DMS53 treated with DMSO at 0.1 percent for 48 hours (cell line): ENCODE measurements at regions not wholly inside any gene's neighbourhood (a gene's known extent, or its start where the extent isn't known, plus 50 kb on each side); places are given as distances from the start of the nearest gene placed in this dataset.
"Not testable (repeated sequence)": the region's sequence is repeated elsewhere in the genome, so short reads cannot be mapped to it uniquely, and the experiment has no call there.

Source experiments
- DNase-seq: peaks from one replicate; lab custom pipeline; 2025; ENCODE audit not compliant: unreplicated experiment; lab: John Stamatoyannopoulos, UW

- DNase-seq, result no peak
Observed at GRCh38 chr12:90710711-90711110, 244.3 kb downstream of the CCER1 start.

- no peak for DNase-seq
Observed at GRCh38 chr12:90706036-90706435, 248.9 kb downstream of the CCER1 start.

- no peak for DNase-seq
Observed at GRCh38 chr12:90695415-90695814, 259.6 kb downstream of the CCER1 start.

GRCh38 chr12:90690120-90690519, 264.9 kb downstream of the CCER1 start:
- no peak for DNase-seq

GRCh38 chr12:90687682-90688081, 267.3 kb downstream of the CCER1 start:
- not testable (repeated sequence) for DNase-seq

GRCh38 chr12:90683871-90684270, 271.1 kb downstream of the CCER1 start:
- DNase-seq, result no peak

GRCh38 chr12:90682398-90682797, 272.6 kb downstream of the CCER1 start:
- DNase-seq, result no peak

- no peak for DNase-seq
Observed at GRCh38 chr12:90679674-90680073, 275.3 kb downstream of the CCER1 start.

- no peak for DNase-seq
Observed at GRCh38 chr12:90677552-90677951, 277.4 kb downstream of the CCER1 start.

- no peak for DNase-seq
Observed at GRCh38 chr12:90677055-90677454, 277.9 kb downstream of the CCER1 start.

- no peak for DNase-seq
Observed at GRCh38 chr12:90675106-90675505, 279.9 kb downstream of the CCER1 start.

- DNase-seq, result no peak
Observed at GRCh38 chr12:90672081-90672480, 282.9 kb downstream of the CCER1 start.

GRCh38 chr12:90663949-90664348, 291.0 kb downstream of the CCER1 start:
- not testable (repeated sequence) for DNase-seq

GRCh38 chr12:90659060-90659459, 295.9 kb downstream of the CCER1 start:
- no peak for DNase-seq

GRCh38 chr12:90653040-90653439, 301.9 kb downstream of the CCER1 start:
- DNase-seq, result no peak

GRCh38 chr12:90652280-90652679, 302.7 kb downstream of the CCER1 start:
- peak; percentile 68 for DNase-seq

GRCh38 chr12:90645181-90645580, 309.8 kb downstream of the CCER1 start:
- DNase-seq, result no peak

GRCh38 chr12:90631591-90632212, 323.3 kb downstream of the CCER1 start:
- DNase-seq, result no peak

GRCh38 chr12:90630006-90630405, 325.0 kb downstream of the CCER1 start:
- no peak for DNase-seq

- no peak for DNase-seq
Observed at GRCh38 chr12:90628213-90628612, 326.8 kb downstream of the CCER1 start.

- no peak for DNase-seq
Observed at GRCh38 chr12:90627180-90627896, 327.6 kb downstream of the CCER1 start.

GRCh38 chr12:90622431-90622830, 332.5 kb downstream of the CCER1 start:
- DNase-seq, result no peak

GRCh38 chr12:90621927-90622326, 333.0 kb downstream of the CCER1 start:
- no peak for DNase-seq
